CD4-positive, alpha-beta T cell treated with Interleukin-12 subunit alpha and Interleukin-12 subunit beta, for 1 hour (primary cell): ENCODE measurements at regions not wholly inside any gene's neighbourhood (a gene's known extent, or its start where the extent isn't known, plus 50 kb on each side); places are given as distances from the start of the nearest gene placed in this dataset.
"Not testable (repeated sequence)": the region's sequence is repeated elsewhere in the genome, so short reads cannot be mapped to it uniquely, and the experiment has no call there.

Source experiments
- DNase-seq: peaks from one replicate; pipeline ENCODE4 v3.0.0-alpha.2; 2020

DNA sequence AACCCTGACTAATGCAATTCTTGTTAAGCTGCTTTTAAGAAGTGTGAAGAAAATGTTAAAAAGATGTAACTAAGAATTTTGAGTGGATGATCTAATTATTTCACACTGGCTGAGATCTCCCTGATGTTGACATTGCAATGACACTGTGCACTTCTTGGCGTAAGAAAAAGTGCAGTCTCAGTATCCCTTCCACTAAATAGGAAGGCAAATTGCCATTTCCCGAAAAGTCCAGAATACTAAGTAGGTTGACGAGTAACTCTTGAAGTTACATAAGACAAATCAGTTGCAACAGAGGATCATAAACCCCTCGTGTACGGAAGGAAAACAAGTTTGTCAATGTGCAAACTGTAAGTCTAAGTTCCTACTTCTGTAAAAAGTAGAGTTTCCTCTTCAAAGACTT is 189.9 kb downstream of the LMLN start:
- not testable (repeated sequence) for DNase-seq

DNA sequence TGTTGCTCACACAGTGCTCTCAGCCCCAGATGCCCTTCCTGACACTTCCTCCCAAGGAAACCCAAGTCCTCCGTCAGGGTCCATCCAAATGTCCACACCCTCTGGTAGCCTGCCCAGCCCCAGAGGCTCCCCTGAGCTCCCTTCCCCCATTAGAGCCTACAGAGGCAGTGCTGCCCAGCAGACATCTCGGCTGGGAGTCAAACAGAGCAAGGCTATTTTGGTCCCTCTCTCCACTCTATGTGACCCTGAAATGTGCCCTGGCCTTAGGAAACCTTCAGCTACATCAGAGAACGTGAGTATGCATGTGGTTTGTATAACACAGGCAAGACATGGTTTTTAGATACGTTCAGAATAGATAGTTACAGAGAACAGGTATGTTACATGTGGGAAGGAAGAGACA is 191.8 kb downstream of the LMLN start:
- DNase-seq, result not testable (repeated sequence)

DNA sequence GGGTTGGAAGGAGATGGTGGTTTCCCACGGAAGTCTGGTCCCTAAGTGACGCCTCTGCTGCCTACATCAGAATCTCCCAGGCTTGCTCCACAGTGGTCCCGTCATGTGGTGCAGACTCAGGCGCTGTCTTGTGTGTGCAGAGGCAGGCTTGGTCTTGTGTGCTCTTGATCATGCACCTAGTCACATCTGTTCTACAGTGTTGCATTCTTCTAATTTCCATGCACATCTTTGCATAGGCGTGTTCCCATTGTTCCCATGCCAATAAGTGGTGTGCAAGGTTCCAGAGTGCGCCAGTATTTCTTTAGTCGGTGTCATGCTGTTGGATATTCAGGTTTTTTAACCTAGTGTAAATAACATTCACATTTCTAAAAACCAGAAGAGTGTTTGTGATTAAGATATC is 195.8 kb downstream of the LMLN start:
- DNase-seq, result not testable (repeated sequence)

DNA sequence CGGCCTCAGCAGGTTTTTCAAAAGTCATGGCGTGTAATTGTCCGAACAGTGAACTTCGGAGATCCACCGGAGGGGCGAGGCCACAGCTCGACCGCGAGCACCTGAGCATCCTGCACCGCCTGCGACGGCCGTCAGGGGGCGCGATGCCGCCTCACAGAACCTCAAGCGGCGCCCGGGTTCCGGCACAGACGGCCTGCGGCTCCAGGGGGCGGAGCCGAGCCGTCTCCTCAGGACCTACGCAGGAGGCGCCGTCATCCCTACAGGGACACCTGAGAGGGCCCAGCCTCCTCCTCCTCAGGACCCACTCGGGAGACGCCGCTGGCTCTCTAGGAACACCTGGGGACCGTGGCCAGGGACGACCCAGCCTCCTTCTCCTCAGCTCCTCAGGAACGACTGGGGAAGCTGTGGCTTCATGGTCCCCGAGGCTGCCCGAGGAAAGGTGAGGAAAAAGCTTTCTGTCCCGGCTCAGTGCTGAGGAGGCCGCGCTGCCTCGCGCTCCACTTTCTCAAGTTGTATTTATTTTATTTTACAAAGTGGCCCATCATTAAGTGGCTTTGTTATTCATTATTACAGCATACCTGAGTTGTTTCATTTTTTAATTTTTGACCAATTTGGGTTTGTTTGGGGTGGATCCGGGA is 197.3 kb downstream of the LMLN start:
- DNase-seq, result not testable (repeated sequence)

DNA sequence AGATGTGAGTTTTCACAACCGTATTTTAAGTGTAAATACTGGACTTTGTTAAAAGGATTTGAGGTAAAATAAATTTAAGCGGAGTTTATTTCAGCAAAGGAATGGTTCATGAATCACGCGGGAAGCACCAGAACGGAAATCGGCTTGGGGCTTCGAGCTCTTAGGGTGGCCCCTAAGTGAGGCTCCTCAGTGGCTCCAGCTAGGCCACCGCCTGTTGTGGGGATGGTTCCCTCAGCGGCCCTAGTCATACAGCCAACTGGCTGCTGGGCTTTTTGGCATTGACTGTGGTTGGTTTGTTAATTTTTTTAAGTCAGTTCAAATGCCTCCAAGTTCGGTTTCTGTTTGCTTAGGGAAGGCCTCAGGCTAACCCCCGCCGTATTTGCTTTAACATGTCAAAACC is 198.0 kb downstream of the LMLN start:
- not testable (repeated sequence) for DNase-seq

DNA sequence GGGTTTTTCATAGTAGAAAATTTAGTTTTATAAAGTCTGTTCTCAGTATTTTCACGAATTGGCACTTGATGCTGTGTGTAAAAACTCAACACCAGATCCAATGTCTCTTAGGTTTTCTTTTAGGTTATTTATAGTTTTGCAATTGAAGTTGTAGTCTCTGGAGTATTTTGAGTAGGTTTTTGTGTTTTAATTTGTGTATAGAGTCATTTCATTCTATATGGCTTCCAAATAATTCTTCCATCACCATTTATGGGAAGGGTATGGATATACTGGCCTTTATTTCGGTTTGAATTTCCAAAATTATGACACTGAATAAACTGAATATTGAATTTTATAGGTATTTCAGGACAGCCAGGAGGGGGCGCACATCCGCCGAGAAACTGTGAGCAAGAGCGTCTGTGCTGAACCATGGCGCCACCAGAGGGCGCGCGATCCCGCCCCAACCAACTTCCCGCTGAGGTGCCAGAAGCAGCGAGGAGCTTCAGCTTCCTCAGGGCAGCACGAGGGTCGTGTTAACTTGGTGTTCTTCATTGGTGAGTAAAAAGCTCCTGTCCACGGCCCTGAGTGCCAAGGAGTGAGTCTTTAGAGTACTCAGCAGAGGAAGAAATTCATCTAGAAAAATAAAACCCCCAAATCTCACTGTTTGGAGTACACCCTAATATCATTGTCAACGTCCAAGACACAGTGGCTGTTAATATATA is 207.5 kb downstream of the LMLN start:
- DNase-seq, result peak; percentile 78

DNA sequence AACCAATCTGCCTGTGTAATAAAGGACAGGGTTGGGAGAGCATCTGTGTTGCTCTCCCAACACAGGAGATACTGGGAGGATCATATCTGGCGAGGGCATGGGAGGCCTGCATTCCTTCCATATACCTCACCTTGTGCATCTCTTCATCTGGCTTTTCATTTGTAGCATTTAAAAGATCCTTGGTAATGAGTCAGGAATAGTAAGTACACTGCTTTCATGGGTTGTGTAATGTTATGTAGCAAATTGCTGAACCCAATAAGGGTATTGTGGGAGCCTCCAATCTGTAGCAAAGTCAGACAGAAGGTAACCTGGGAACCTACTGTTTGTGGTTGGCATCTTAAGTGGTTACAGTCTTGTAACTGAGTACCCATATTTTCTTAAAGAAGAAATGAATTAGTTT is 210.8 kb downstream of the LMLN start:
- not testable (repeated sequence) for DNase-seq

DNA sequence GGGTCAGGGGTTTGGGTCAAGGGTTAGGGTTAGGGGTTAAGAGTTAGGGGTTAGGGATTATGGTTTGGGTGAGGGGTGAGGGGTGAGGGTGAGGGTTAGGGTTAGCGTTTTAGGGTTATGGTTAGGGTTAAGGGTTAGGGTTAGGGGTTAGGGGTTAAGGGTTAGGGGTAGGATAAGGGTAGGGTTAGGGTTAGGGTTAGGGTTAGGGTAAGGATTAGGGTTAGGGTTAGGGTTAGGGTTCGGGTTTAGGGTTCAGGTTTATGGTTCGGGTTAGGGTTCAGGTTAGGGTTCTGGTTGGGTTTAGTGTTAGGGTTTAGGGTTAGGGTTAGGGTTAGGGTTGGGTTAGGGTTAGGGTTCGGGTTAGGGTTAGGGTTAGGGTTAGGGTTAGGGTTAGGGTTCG is 213.1 kb downstream of the LMLN start:
- not testable (repeated sequence) for DNase-seq

DNA sequence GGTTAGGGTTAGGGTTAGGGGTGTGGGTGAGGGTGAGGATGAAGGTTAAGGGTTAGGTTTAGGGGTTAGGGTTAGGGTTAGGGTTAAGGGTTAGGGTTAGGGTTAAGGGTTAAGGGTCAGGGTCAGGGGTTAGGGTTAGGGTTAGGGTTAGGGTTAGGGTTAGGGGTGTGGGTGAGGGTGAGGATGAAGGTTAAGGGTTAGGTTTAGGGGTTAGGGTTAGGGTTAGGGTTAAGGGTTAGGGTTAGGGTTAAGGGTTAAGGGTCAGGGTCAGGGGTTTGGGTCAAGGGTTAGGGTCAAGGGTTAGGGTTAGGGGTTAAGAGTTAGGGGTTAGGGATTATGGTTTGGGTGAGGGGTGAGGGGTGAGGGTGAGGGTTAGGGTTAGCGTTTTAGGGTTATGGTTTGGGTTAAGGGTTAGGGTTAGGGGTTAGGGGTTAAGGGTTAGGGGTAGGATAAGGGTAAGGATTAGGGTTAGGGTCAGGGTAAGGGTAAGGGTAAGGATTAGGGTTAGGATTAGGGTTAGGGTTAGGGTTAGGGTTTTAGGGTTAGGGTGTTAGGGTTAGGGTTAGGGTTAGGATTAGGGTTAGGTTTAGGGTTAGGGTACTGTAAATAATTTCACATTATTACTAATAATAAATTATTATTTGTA is 214.0 kb downstream of the LMLN start:
- not testable (repeated sequence) for DNase-seq
